Neural progenitor cell (in vitro differentiated cells): ENCODE measurements at regions not wholly inside any gene's neighbourhood (a gene's known extent, or its start where the extent isn't known, plus 50 kb on each side); places are given as distances from the start of the nearest gene placed in this dataset.

Experiments
- CTCF ChIP-seq: fragments of 200-600 bp; sonication (generic); IDR thresholded peaks from 2 replicates; pipeline ENCODE4 v1.5.1; 2017; ENCODE audit warnings: antibody characterized with exemption, mild to moderate bottlenecking
- EZH2 ChIP-seq: fragments of 200-600 bp; sonication (generic); IDR thresholded peaks from 2 replicates; pipeline ENCODE4 v1.6.1; 2017; ENCODE audit warnings: antibody characterized with exemption, mild to moderate bottlenecking, moderate library complexity

- TF ChIP-seq EZH2 (no peak), CTCF (no peak)
These were observed 217.2 kb upstream of the CFAP20DC start for GRCh38 chr3:59267021-59267420.
